ENCODE measurements at regions not wholly inside any gene's neighbourhood (a gene's known extent, or its start where the extent isn't known, plus 50 kb on each side); places are given as distances from the start of the nearest gene placed in this dataset.

- TF ChIP-seq POLR2A (IDR thresholded peaks at IDR 0.05) (no peak), CTCF (IDR thresholded peaks at IDR 0.05) (no peak)
Observed at GRCh38 chr2:13616616-13617015, 899.9 kb downstream of the TRIB2 start.

Data from right lobe of liver (tissue), 4 donors.